ENCODE measurements at regions not wholly inside any gene's neighbourhood (a gene's known extent, or its start where the extent isn't known, plus 50 kb on each side); places are given as distances from the start of the nearest gene placed in this dataset.

DNA sequence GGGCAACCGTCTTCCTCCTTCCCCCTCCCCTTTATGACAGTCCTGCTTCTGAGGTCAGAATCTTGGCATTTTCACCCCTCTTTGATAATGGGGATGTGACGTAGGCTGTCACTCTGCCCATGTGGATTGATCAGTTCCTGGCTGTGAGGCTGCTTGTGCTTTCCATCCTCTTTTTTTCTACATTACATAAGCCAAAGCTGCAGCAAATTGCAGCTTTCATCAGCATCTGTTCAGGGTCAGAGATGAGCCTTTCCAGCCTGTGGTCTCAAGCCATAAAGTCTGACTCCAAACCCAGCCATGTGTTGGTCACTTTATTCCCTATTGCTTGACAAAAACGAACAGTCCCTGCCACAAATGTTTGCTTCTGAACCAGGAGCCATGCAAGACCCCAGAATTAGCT is 535.1 kb downstream of the CDH11 start:
- TF ChIP-seq, protein P1, sequence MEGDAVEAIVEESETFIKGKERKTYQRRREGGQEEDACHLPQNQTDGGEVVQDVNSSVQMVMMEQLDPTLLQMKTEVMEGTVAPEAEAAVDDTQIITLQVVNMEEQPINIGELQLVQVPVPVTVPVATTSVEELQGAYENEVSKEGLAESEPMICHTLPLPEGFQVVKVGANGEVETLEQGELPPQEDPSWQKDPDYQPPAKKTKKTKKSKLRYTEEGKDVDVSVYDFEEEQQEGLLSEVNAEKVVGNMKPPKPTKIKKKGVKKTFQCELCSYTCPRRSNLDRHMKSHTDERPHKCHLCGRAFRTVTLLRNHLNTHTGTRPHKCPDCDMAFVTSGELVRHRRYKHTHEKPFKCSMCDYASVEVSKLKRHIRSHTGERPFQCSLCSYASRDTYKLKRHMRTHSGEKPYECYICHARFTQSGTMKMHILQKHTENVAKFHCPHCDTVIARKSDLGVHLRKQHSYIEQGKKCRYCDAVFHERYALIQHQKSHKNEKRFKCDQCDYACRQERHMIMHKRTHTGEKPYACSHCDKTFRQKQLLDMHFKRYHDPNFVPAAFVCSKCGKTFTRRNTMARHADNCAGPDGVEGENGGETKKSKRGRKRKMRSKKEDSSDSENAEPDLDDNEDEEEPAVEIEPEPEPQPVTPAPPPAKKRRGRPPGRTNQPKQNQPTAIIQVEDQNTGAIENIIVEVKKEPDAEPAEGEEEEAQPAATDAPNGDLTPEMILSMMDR (IDR thresholded peaks at IDR 0.05; ENCODE audit: low read depth, low read length): no peak
- no peak for TF ChIP-seq POLR2A (IDR thresholded peaks at IDR 0.05; ENCODE audit: extremely low read depth, insufficient read length)
- TF ChIP-seq, protein P2, sequence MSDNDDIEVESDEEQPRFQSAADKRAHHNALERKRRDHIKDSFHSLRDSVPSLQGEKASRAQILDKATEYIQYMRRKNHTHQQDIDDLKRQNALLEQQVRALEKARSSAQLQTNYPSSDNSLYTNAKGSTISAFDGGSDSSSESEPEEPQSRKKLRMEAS (IDR thresholded peaks at IDR 0.05; ENCODE audit: low read depth, low read length): no peak
